ENCODE measurements at regions not wholly inside any gene's neighbourhood (a gene's known extent, or its start where the extent isn't known, plus 50 kb on each side); places are given as distances from the start of the nearest gene placed in this dataset.

- no peak overlapping the region for H2AFZ ChIP-seq
- no peaks in the 10 kb centered on the region for H3K36me3 ChIP-seq (ENCODE audit: control insufficient read depth, insufficient read depth, low read length)
- no peaks in the 10 kb centered on the region for H3K27me3 ChIP-seq (ENCODE audit: control insufficient read depth, insufficient read depth, low read length)
- no peak overlapping the region for H3K27ac ChIP-seq
- H3K4me1 ChIP-seq = no peaks in the 10 kb centered on the region
- no peaks in the 10 kb centered on the region for H3K9me3 ChIP-seq (ENCODE audit: control insufficient read depth, low read length)
- H3K79me2 ChIP-seq = no peaks in the 10 kb centered on the region
- H3K4me3 ChIP-seq (ENCODE audit: low read depth, low read length) = no peak overlapping the region
- no peak for TF ChIP-seq CTCF (IDR thresholded peaks at IDR 0.05)
- no peak overlapping the region for H3K9ac ChIP-seq
- no peak overlapping the region for H3K4me2 ChIP-seq (ENCODE audit: low read length)
Measured at GRCh38 chr12:25715102-25715501, 162.0 kb upstream of the LMNTD1 start.

GRCh38 chr12:25716842-25717241 lies 163.8 kb upstream of the LMNTD1 start:
- no peak overlapping the region for H3K9ac ChIP-seq
- no peaks in the 10 kb centered on the region for H3K36me3 ChIP-seq (ENCODE audit: control insufficient read depth, insufficient read depth, low read length)
- H3K27me3 ChIP-seq (ENCODE audit: control insufficient read depth, insufficient read depth, low read length) = no peaks in the 10 kb centered on the region
- H3K4me2 ChIP-seq (ENCODE audit: low read length) = no peak overlapping the region
- H2AFZ ChIP-seq = no peak overlapping the region
- no peaks in the 10 kb centered on the region for H3K79me2 ChIP-seq
- no peak for TF ChIP-seq CTCF (IDR thresholded peaks at IDR 0.05)
- H3K9me3 ChIP-seq (ENCODE audit: control insufficient read depth, low read length) = no peaks in the 10 kb centered on the region
- H3K4me1 ChIP-seq = no peaks in the 10 kb centered on the region
- H3K27ac ChIP-seq = no peak overlapping the region
- no peak overlapping the region for H3K4me3 ChIP-seq (ENCODE audit: low read depth, low read length)

- no peak overlapping the region for H3K9ac ChIP-seq
- H3K27me3 ChIP-seq (ENCODE audit: control insufficient read depth, insufficient read depth, low read length) = no peaks in the 10 kb centered on the region
- H3K79me2 ChIP-seq = no peaks in the 10 kb centered on the region
- no peak for TF ChIP-seq CTCF (IDR thresholded peaks at IDR 0.05)
- H3K27ac ChIP-seq = no peak overlapping the region
- no peaks in the 10 kb centered on the region for H3K36me3 ChIP-seq (ENCODE audit: control insufficient read depth, insufficient read depth, low read length)
- H2AFZ ChIP-seq = no peak overlapping the region
- H3K9me3 ChIP-seq (ENCODE audit: control insufficient read depth, low read length) = no peaks in the 10 kb centered on the region
- H3K4me2 ChIP-seq (ENCODE audit: low read length) = no peak overlapping the region
- no peak overlapping the region for H3K4me3 ChIP-seq (ENCODE audit: low read depth, low read length)
- H3K4me1 ChIP-seq = no peaks in the 10 kb centered on the region
Measured at GRCh38 chr12:25717552-25717951, 164.5 kb upstream of the LMNTD1 start.

GRCh38 chr12:25718081-25718731 lies 165.1 kb upstream of the LMNTD1 start:
- H3K36me3 ChIP-seq (ENCODE audit: control insufficient read depth, insufficient read depth, low read length) = no peaks in the 10 kb centered on the region
- H3K4me2 ChIP-seq (ENCODE audit: low read length) = no peak overlapping the region
- H2AFZ ChIP-seq = no peak overlapping the region
- no peaks in the 10 kb centered on the region for H3K9me3 ChIP-seq (ENCODE audit: control insufficient read depth, low read length)
- TF ChIP-seq CTCF (IDR thresholded peaks at IDR 0.05) = no peak
- no peak overlapping the region for H3K9ac ChIP-seq
- no peak overlapping the region for H3K27ac ChIP-seq
- H3K4me3 ChIP-seq (ENCODE audit: low read depth, low read length) = no peak overlapping the region
- no peaks in the 10 kb centered on the region for H3K27me3 ChIP-seq (ENCODE audit: control insufficient read depth, insufficient read depth, low read length)
- no peaks in the 10 kb centered on the region for H3K4me1 ChIP-seq
- no peaks in the 10 kb centered on the region for H3K79me2 ChIP-seq

- H3K36me3 ChIP-seq (ENCODE audit: control insufficient read depth, insufficient read depth, low read length) = no peaks in the 10 kb centered on the region
- H3K4me1 ChIP-seq = no peaks in the 10 kb centered on the region
- no peak overlapping the region for H3K9ac ChIP-seq
- no peak for TF ChIP-seq CTCF (IDR thresholded peaks at IDR 0.05)
- no peak overlapping the region for H2AFZ ChIP-seq
- H3K27me3 ChIP-seq (ENCODE audit: control insufficient read depth, insufficient read depth, low read length) = no peaks in the 10 kb centered on the region
- H3K4me2 ChIP-seq (ENCODE audit: low read length) = no peak overlapping the region
- H3K9me3 ChIP-seq (ENCODE audit: control insufficient read depth, low read length) = no peaks in the 10 kb centered on the region
- H3K4me3 ChIP-seq (ENCODE audit: low read depth, low read length) = no peak overlapping the region
- no peak overlapping the region for H3K27ac ChIP-seq
- no peaks in the 10 kb centered on the region for H3K79me2 ChIP-seq
Measured at GRCh38 chr12:25719505-25719904, 166.4 kb upstream of the LMNTD1 start.
